HCT116 (cell line): ENCODE measurements at regions not wholly inside any gene's neighbourhood (a gene's known extent, or its start where the extent isn't known, plus 50 kb on each side); places are given as distances from the start of the nearest gene placed in this dataset.

Source experiments
- ATAC-seq: fragments of 200-7000 bp; cut with Tn5 transposase; 2 replicates; pipeline ENCODE4 v1.9.1; 2020; ENCODE audit warnings: mild to moderate bottlenecking, moderate library complexity
- BruUV-seq: library from RNA; stranded (reverse); fragments of 400-500 nt; replicated peaks from 2 replicates; lab custom pipeline; 2021; lab: Mats Ljungman, UMichigan
- CTCF ChIA-PET: fragments of 300-600 bp; sonication (Branson Sonifier 250); formaldehyde crosslinking; loops from one replicate; lab custom pipeline; 2021; ENCODE audit warnings: antibody characterized with exemption; lab: Charles Lee
- POLR2A ChIA-PET: fragments of 300-600, 350-600 bp; sonication (Branson Sonifier 250); formaldehyde crosslinking; loops from one replicate; lab custom pipeline; 2021; ENCODE audit warnings: antibody characterized with exemption; lab: Charles Lee
- RAD21 ChIA-PET, 2 experiments: fragments of 300-600 bp; sonication (Branson Sonifier 250); formaldehyde crosslinking; loops; one replicate each; lab custom pipeline; 2023; ENCODE audit warnings: low total read pairs in 2 of 2; ENCODE audit not compliant: uncharacterized antibody in 2 of 2, unreplicated experiment in 2 of 2, low non-redundant PET in 1 of 2; lab: Charles Lee
- DNase-seq: peaks from one replicate; pipeline ENCODE4 v3.0.0-alpha.2; 2010; ENCODE audit warnings: low read depth, low spot score
- H2AFZ ChIP-seq: fragments of 200-600 bp; shearing (Covaris generic), sonication (generic); 2 replicates; pipeline ENCODE4 v1.6.1; 2017; ENCODE audit warnings: low read depth, mixed run types, mixed read lengths, antibody characterized with exemption, low read length; ENCODE audit not compliant: poor library complexity, severe bottlenecking
- H3K27ac ChIP-seq: 2 replicates; pipeline ENCODE4 v1.5.1; 2012; ENCODE audit warnings: low read depth, low read length
- H3K27me3 ChIP-seq: fragments of 200-600 bp; sonication (generic); 2 replicates; pipeline ENCODE4 v1.6.1; 2016; ENCODE audit warnings: mixed run types, low read length, mixed read lengths; ENCODE audit not compliant: insufficient read depth
- H3K36me3 ChIP-seq, 2 experiments: fragments of 200-500 bp in 1 of 2; fragments of 200-600 bp in 1 of 2; sonication (Bioruptor generic) in 1 of 2; sonication (generic) in 1 of 2; 2 replicates each; pipeline versions ENCODE4 v1.5.1 to v1.6.1; 2014 to 2016; ENCODE audit warnings: low read length in 2 of 2, inconsistent platforms in 1 of 2, mixed read lengths in 1 of 2, mixed run types in 1 of 2; ENCODE audit not compliant: insufficient read depth in 2 of 2, control insufficient read depth in 1 of 2
- H3K4me1 ChIP-seq, 2 experiments: fragments of 200-600 bp in 1 of 2; sonication (generic) in 1 of 2; 2 replicates each; pipeline versions ENCODE4 v1.5.1 to v1.6.1; 2012 to 2017; ENCODE audit warnings: low read length in 2 of 2, inconsistent platforms in 1 of 2, mild to moderate bottlenecking in 1 of 2, mixed read lengths in 1 of 2, mixed run types in 1 of 2, moderate library complexity in 1 of 2; ENCODE audit not compliant: insufficient read depth in 2 of 2, control insufficient read depth in 1 of 2
- H3K4me2 ChIP-seq: fragments of 200-600 bp; sonication (generic); 2 replicates; pipeline ENCODE4 v1.6.1; 2017; ENCODE audit warnings: mixed run types, low read length, mixed read lengths
- H3K4me3 ChIP-seq, 2 experiments: fragments of 200-600 bp in 1 of 2; sonication (generic) in 1 of 2; replicated peaks in 1 of 2; 2 replicates each; pipeline ENCODE4 v1.5.1; 2011 to 2016; ENCODE audit warnings: low read length in 2 of 2, control low read depth in 1 of 2, low read depth in 1 of 2, mild to moderate bottlenecking in 1 of 2, mixed read lengths in 1 of 2, mixed run types in 1 of 2
- H3K79me2 ChIP-seq: fragments of 200-600 bp; sonication (generic); 2 replicates; pipeline ENCODE4 v1.6.1; 2017; ENCODE audit warnings: mild to moderate bottlenecking, mixed run types, low read length, moderate library complexity, mixed read lengths; ENCODE audit not compliant: insufficient read depth
- H3K9ac ChIP-seq: fragments of 200-600 bp; sonication (generic); 2 replicates; pipeline ENCODE4 v1.6.1; 2016; ENCODE audit warnings: low read length, mixed read lengths
- H3K9me2 ChIP-seq: fragments of 200-600 bp; sonication (generic), shearing (Covaris generic); 2 replicates; pipeline ENCODE4 v1.6.1; 2017; ENCODE audit warnings: mixed run types, mild to moderate bottlenecking, moderate library complexity; ENCODE audit not compliant: insufficient read depth
- H3K9me3 ChIP-seq, 2 experiments: fragments of 200-500 bp in 1 of 2; fragments of 200-600 bp in 1 of 2; sonication (Bioruptor generic) in 1 of 2; sonication (generic) in 1 of 2; 2 replicates each; pipeline ENCODE4 v1.6.1; 2014 to 2017; ENCODE audit warnings: low read length in 2 of 2, mixed read lengths in 2 of 2, inconsistent platforms in 1 of 2, low read depth in 1 of 2, mild to moderate bottlenecking in 1 of 2, mixed run types in 1 of 2, moderate library complexity in 1 of 2; ENCODE audit not compliant: control insufficient read depth in 1 of 2, insufficient read depth in 1 of 2
- H4K20me1 ChIP-seq: fragments of 200-600 bp; sonication (generic), shearing (Covaris generic); 2 replicates; pipeline ENCODE4 v1.6.1; 2017; ENCODE audit warnings: mixed run types, mild to moderate bottlenecking, moderate library complexity; ENCODE audit not compliant: insufficient read depth
- CEBPB ChIP-seq: IDR thresholded peaks from 2 replicates; pipeline ENCODE4 v1.6.1; 2012; ENCODE audit warnings: low read depth
- EGR1 ChIP-seq: IDR thresholded peaks from 2 replicates; pipeline ENCODE4 v1.6.1; 2012; ENCODE audit warnings: low read depth
- EZH2phosphoT487 ChIP-seq: fragments of 200-600 bp; IDR thresholded peaks from 2 replicates; pipeline ENCODE4 v1.6.1; 2018; ENCODE audit warnings: antibody characterized with exemption, borderline replicate concordance
- FOSL1 ChIP-seq: IDR thresholded peaks from 2 replicates; pipeline ENCODE4 v1.6.1; 2012; ENCODE audit warnings: low read depth
- RAD21 ChIP-seq: IDR thresholded peaks from 2 replicates; pipeline ENCODE4 v1.6.1; 2012; ENCODE audit warnings: low read depth, mild to moderate bottlenecking
- SIN3A ChIP-seq: IDR thresholded peaks from 2 replicates; pipeline ENCODE4 v1.6.1; 2012; ENCODE audit warnings: low read depth
- SRF ChIP-seq: IDR thresholded peaks from 2 replicates; pipeline ENCODE4 v1.6.1; 2012; ENCODE audit warnings: low read depth
- TCF7L2 ChIP-seq: IDR thresholded peaks from 2 replicates; pipeline ENCODE4 v1.7.0; 2011; ENCODE audit warnings: borderline replicate concordance, inconsistent platforms; ENCODE audit not compliant: insufficient read depth, insufficient read length; ENCODE audit errors: extremely low read depth
- intact Hi-C: fragments of 100-400 bp; cut with micrococcal nuclease; formaldehyde crosslinking; loops from 2 replicates; pipeline ENCODE4 v1.10.0; 2022
- TF ChIP-seq, protein P1 (sequence below), 3 experiments: fragments of 200-600 bp in 1 of 3; sonication (generic) in 1 of 3; IDR thresholded peaks in 2 of 3; conservative IDR thresholded peaks in 1 of 3; 2 replicates each; pipeline ENCODE4 v1.5.1; 2012 to 2017; ENCODE audit warnings: low read depth in 2 of 3, low read length in 2 of 3, antibody characterized with exemption in 1 of 3, borderline replicate concordance in 1 of 3, control low read depth in 1 of 3, mild to moderate bottlenecking in 1 of 3, mixed read lengths in 1 of 3, mixed run types in 1 of 3, moderate library complexity in 1 of 3; ENCODE audit not compliant: insufficient read depth in 1 of 3
- TF ChIP-seq, protein P2 (sequence below): IDR thresholded peaks from 2 replicates; pipeline ENCODE4 v1.6.1; 2011; ENCODE audit warnings: mild to moderate bottlenecking, low read length, moderate library complexity; ENCODE audit not compliant: insufficient replicate concordance; ENCODE audit errors: extremely low read depth
- TF ChIP-seq, protein P3 (sequence below): IDR thresholded peaks from 2 replicates; pipeline ENCODE4 v1.6.1; 2012

DNA sequence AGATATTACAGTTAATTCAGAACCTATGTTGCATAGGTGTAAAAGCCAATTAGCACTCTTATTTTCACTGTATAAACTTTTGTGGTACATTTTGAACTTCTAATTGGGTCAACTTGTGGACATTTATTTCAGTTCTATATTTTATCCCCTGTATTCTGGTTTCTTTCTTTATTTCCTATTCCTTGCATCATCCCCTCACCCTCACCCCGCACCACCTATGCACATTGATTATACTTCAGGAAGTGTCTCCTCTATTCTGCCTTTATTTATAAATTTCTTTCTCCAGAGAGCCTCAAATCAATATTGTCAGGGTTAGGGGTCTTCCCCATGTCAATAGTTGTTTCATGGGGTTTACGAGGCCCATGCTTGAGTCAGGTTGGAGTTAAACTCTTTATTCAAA is 83.1 kb downstream of the TEX13C start:
- DNase-seq: no peak
- H4K20me1 ChIP-seq: no peaks in the 10 kb centered on the region
- no peak overlapping the region for H3K4me2 ChIP-seq
- no peaks in the 10 kb centered on the region for H3K79me2 ChIP-seq
- H3K9me3 ChIP-seq: no peaks in the 10 kb centered on the region
- no TSS peak for BruUV-seq
- H3K27ac ChIP-seq: no peak overlapping the region
- no peak overlapping the region for H3K9ac ChIP-seq
- H3K4me3 ChIP-seq: no peak overlapping the region
- no peaks in the 10 kb centered on the region for H3K27me3 ChIP-seq
- POLR2A ChIA-PET: no interaction called here
- H3K36me3 ChIP-seq: no peaks in the 10 kb centered on the region
- intact Hi-C loops: no loop called here
- H2AFZ ChIP-seq: no peak overlapping the region
- H3K9me2 ChIP-seq: no peaks in the 10 kb centered on the region
- no peak for ATAC-seq
- CTCF ChIA-PET: no interaction called here
- no peak for TF ChIP-seq EZH2phosphoT487
- no peak for TF ChIP-seq CEBPB
- TF ChIP-seq SIN3A: no peak
- TF ChIP-seq, protein P1, sequence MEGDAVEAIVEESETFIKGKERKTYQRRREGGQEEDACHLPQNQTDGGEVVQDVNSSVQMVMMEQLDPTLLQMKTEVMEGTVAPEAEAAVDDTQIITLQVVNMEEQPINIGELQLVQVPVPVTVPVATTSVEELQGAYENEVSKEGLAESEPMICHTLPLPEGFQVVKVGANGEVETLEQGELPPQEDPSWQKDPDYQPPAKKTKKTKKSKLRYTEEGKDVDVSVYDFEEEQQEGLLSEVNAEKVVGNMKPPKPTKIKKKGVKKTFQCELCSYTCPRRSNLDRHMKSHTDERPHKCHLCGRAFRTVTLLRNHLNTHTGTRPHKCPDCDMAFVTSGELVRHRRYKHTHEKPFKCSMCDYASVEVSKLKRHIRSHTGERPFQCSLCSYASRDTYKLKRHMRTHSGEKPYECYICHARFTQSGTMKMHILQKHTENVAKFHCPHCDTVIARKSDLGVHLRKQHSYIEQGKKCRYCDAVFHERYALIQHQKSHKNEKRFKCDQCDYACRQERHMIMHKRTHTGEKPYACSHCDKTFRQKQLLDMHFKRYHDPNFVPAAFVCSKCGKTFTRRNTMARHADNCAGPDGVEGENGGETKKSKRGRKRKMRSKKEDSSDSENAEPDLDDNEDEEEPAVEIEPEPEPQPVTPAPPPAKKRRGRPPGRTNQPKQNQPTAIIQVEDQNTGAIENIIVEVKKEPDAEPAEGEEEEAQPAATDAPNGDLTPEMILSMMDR (IDR thresholded peaks at IDR 0.05 in 2 of 3, conservative IDR thresholded peaks at IDR 0.05 in 1 of 3; ENCODE audit: borderline replicate concordance in 1 of 3, insufficient read depth in 1 of 3, low read depth in 2 of 3, low read length in 2 of 3): no peak
- no peak for TF ChIP-seq RAD21
- TF ChIP-seq, protein P2, sequence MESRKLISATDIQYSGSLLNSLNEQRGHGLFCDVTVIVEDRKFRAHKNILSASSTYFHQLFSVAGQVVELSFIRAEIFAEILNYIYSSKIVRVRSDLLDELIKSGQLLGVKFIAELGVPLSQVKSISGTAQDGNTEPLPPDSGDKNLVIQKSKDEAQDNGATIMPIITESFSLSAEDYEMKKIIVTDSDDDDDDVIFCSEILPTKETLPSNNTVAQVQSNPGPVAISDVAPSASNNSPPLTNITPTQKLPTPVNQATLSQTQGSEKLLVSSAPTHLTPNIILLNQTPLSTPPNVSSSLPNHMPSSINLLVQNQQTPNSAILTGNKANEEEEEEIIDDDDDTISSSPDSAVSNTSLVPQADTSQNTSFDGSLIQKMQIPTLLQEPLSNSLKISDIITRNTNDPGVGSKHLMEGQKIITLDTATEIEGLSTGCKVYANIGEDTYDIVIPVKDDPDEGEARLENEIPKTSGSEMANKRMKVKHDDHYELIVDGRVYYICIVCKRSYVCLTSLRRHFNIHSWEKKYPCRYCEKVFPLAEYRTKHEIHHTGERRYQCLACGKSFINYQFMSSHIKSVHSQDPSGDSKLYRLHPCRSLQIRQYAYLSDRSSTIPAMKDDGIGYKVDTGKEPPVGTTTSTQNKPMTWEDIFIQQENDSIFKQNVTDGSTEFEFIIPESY: no peak
- no peak for TF ChIP-seq SRF
- no peak for TF ChIP-seq EGR1
- TF ChIP-seq TCF7L2: no peak
- TF ChIP-seq FOSL1: no peak
- TF ChIP-seq, protein P3, sequence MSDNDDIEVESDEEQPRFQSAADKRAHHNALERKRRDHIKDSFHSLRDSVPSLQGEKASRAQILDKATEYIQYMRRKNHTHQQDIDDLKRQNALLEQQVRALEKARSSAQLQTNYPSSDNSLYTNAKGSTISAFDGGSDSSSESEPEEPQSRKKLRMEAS: no peak
- RAD21 ChIA-PET: no interaction called here
- no peaks in the 10 kb centered on the region for H3K4me1 ChIP-seq
